ENCODE measurements at regions not wholly inside any gene's neighbourhood (a gene's known extent, or its start where the extent isn't known, plus 50 kb on each side); places are given as distances from the start of the nearest gene placed in this dataset.

DNA sequence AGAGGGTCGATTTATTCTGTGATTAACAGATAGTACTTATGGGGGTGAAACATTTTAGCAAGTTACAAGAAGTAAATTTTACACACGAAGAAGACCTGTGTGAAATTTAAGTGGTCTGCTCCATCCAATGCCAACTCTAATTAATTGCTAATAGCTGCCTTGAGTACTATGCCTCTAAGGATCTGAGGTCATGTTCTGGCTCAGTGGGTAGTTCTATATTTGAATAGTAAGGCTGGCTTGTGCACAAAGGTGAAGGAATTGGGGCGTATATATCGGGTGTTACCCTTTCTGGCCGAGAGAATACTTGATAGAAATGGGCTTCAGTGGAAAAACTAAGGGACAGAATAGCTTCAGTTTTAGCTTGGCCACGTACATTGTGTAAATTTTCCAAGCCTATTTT is 345.2 kb upstream of the ANKRD30A start:
- Histone ChIP-seq H3K27ac (ENCODE audit: insufficient read depth, low read depth, low read length) (no peak overlapping the region), H4K20me1 (replicated peaks; ENCODE audit: control insufficient read depth, extremely low read depth, insufficient read depth, low read length) (no peaks in the 10 kb centered on the region), H3K4me1 (ENCODE audit: control insufficient read depth, extremely low read depth, insufficient read depth, low read length) (no peaks in the 10 kb centered on the region), H3K9ac (replicated peaks; ENCODE audit: extremely low read depth, insufficient read depth, low read length) (no peak overlapping the region), H3K4me2 (ENCODE audit: insufficient read depth, low read length) (no peak overlapping the region), H2AFZ (ENCODE audit: low read depth, low read length) (no peak overlapping the region), H3K4me3 (replicated peaks in 1 of 3; ENCODE audit: insufficient read depth in 1 of 3, low read depth in 1 of 3, low read length in 3 of 3) (no peak overlapping the region), H3K9me3 (replicated peaks; ENCODE audit: control insufficient read depth, insufficient read depth, low read length) (no peaks in the 10 kb centered on the region), H3K9me1 (replicated peaks; ENCODE audit: control insufficient read depth, extremely low read depth, insufficient read depth, low read length) (no peaks in the 10 kb centered on the region), H3K27me3 (ENCODE audit: control insufficient read depth in 2 of 2, insufficient read depth in 2 of 2, low read length in 2 of 2) (no peaks in the 10 kb centered on the region), H3K79me2 (ENCODE audit: control insufficient read depth, insufficient read depth, low read length) (no peaks in the 10 kb centered on the region), H3K36me3 (ENCODE audit: control insufficient read depth in 2 of 2, extremely low read depth in 1 of 2, insufficient read depth in 2 of 2, low read length in 2 of 2) (no peaks in the 10 kb centered on the region)
- DNase-seq (ENCODE audit: low read depth, low spot score) (no peak), FAIRE-seq (no peak)
- dilution Hi-C loops (cut with MboI; ENCODE audit: extremely low pct_ligation_motif_present, low sequenced_read_pairs): no loop called here
- TF ChIP-seq POLR2A (IDR thresholded peaks at IDR 0.05; ENCODE audit: low read depth, low read length) (no peak), POLR2AphosphoS5 (IDR thresholded peaks at IDR 0.05; ENCODE audit: insufficient read depth, low read depth, low read length) (no peak), MYC (IDR thresholded peaks at IDR 0.05; ENCODE audit: low read depth, low read length) (no peak), EZH2 (IDR thresholded peaks at IDR 0.05; ENCODE audit: borderline replicate concordance, low read depth, low read length, severe bottlenecking) (no peak), FOS (IDR thresholded peaks at IDR 0.05; ENCODE audit: borderline replicate concordance, insufficient read depth, low read length) (no peak)
- TF ChIP-seq, protein P1, sequence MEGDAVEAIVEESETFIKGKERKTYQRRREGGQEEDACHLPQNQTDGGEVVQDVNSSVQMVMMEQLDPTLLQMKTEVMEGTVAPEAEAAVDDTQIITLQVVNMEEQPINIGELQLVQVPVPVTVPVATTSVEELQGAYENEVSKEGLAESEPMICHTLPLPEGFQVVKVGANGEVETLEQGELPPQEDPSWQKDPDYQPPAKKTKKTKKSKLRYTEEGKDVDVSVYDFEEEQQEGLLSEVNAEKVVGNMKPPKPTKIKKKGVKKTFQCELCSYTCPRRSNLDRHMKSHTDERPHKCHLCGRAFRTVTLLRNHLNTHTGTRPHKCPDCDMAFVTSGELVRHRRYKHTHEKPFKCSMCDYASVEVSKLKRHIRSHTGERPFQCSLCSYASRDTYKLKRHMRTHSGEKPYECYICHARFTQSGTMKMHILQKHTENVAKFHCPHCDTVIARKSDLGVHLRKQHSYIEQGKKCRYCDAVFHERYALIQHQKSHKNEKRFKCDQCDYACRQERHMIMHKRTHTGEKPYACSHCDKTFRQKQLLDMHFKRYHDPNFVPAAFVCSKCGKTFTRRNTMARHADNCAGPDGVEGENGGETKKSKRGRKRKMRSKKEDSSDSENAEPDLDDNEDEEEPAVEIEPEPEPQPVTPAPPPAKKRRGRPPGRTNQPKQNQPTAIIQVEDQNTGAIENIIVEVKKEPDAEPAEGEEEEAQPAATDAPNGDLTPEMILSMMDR (IDR thresholded peaks at IDR 0.05; ENCODE audit: extremely low read depth in 1 of 2, insufficient read depth in 1 of 2, low read depth in 1 of 2, low read length in 2 of 2): no peak
- TF ChIP-seq, protein P2, sequence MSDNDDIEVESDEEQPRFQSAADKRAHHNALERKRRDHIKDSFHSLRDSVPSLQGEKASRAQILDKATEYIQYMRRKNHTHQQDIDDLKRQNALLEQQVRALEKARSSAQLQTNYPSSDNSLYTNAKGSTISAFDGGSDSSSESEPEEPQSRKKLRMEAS (IDR thresholded peaks at IDR 0.05; ENCODE audit: insufficient read depth, insufficient read length): no peak
- POLR2A ChIA-PET: no interaction called here
- intact Hi-C loops (cut with micrococcal nuclease): no loop called here
- BruUV-seq (replicated peaks): no TSS peak
- CTCF ChIA-PET: interaction anchor here (0.7 to 6.9 kb wide), 25 partner anchors 20 to 1661 kb away, joined by 3 to 316 read pairs (median 6); partner anchors contain the start of gene CREM

Data from endothelial cell of umbilical vein (primary cell).